ENCODE measurements at regions not wholly inside any gene's neighbourhood (a gene's known extent, or its start where the extent isn't known, plus 50 kb on each side); places are given as distances from the start of the nearest gene placed in this dataset.

DNA sequence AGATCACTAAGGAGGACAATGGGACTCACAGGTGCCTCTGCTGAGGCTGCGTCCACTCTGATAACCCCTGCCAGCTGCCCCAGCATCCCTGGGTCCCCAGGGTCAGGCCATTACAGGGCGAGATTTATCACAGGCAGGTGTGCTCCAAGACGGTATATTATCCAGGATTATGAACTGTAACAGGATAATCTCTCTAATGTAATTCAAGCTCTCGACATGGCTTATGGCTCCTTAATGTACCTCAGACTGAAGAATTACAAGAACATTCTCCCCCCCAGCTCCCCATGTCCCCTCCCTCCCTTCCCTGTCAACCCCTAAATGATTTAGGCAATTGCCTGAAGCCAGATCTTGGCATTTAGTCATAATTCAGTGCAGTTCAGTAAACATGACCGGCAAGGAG lies 86.8 kb downstream of the NCR2 start:
- Histone ChIP-seq H3K36me3 (ENCODE audit: control insufficient read depth, insufficient read depth, low read length) (no peaks in the 10 kb centered on the region), H3K27me3 (ENCODE audit: control insufficient read depth, insufficient read depth, low read length) (peaks cover 18% of the 10 kb centered on the region), H3K27ac (ENCODE audit: low read length) (no peak overlapping the region), H3K9me3 (ENCODE audit: control insufficient read depth, insufficient read depth, low read depth, low read length) (peaks cover 3% of the 10 kb centered on the region; the same call in 1 of the 2 replicates), H3K4me3 (ENCODE audit: low read depth in 2 of 2, low read length in 2 of 2) (no peak overlapping the region), H3K4me1 (ENCODE audit: control insufficient read depth, insufficient read depth, low read length) (peaks cover 9% of the 10 kb centered on the region)
- ChIA-PET CTCF (interaction anchor here (0.7 kb wide), 1 partner anchor 197 kb away, joined by 8 read pairs; no protein-coding TSS in a partner anchor), POLR2A (interaction anchor here (0.7 kb wide), 1 partner anchor 159 kb away, joined by 21 read pairs; no protein-coding TSS in a partner anchor)
- BruUV-seq (replicated peaks) = no TSS peak
- TF ChIP-seq TCF7L2 (IDR thresholded peaks at IDR 0.05; ENCODE audit: low read depth, low read length) (no peak), SIN3A (IDR thresholded peaks at IDR 0.05; ENCODE audit: borderline replicate concordance, insufficient read depth, low read depth, low read length) (no peak)
- TF ChIP-seq, protein P1, sequence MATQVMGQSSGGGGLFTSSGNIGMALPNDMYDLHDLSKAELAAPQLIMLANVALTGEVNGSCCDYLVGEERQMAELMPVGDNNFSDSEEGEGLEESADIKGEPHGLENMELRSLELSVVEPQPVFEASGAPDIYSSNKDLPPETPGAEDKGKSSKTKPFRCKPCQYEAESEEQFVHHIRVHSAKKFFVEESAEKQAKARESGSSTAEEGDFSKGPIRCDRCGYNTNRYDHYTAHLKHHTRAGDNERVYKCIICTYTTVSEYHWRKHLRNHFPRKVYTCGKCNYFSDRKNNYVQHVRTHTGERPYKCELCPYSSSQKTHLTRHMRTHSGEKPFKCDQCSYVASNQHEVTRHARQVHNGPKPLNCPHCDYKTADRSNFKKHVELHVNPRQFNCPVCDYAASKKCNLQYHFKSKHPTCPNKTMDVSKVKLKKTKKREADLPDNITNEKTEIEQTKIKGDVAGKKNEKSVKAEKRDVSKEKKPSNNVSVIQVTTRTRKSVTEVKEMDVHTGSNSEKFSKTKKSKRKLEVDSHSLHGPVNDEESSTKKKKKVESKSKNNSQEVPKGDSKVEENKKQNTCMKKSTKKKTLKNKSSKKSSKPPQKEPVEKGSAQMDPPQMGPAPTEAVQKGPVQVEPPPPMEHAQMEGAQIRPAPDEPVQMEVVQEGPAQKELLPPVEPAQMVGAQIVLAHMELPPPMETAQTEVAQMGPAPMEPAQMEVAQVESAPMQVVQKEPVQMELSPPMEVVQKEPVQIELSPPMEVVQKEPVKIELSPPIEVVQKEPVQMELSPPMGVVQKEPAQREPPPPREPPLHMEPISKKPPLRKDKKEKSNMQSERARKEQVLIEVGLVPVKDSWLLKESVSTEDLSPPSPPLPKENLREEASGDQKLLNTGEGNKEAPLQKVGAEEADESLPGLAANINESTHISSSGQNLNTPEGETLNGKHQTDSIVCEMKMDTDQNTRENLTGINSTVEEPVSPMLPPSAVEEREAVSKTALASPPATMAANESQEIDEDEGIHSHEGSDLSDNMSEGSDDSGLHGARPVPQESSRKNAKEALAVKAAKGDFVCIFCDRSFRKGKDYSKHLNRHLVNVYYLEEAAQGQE (IDR thresholded peaks at IDR 0.05; ENCODE audit: insufficient read depth in 1 of 2, low read depth in 2 of 2, low read length in 1 of 2) = no peak
- in situ Hi-C loops (cut with HindIII; ENCODE audit: low pct_unique_long_range_greater_than_20kb, low sequenced_read_pairs) = no loop called here
- no peak for DNase-seq (ENCODE audit: low read depth, low spot score)
- intact Hi-C loops (cut with micrococcal nuclease; ENCODE audit: unreplicated experiment) = loop anchor here (10.0 kb wide), 1 partner anchor 263 kb away; no protein-coding TSS in a partner anchor
- ATAC-seq = no peak

DNA sequence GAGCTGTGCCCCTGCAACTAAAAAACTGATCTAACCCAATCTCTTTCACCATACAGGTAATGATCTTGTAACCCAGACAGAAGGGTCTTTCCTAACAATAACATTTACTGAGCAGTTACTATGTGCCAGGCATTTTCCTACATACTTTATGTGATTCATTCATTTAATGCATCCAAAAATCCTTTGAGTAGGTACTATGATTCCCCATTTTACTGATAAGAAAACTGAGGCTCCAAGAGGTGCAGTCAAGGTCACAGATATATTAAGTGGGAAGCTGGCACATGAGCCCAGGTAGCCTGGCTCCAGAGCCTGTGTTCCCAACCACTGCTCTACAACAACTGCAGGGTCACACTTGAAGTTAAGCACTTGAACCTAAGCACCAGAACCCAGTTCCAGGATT lies 87.6 kb downstream of the NCR2 start:
- ChIA-PET CTCF (interaction anchor here (0.6 to 0.7 kb wide), 2 partner anchors 156 to 236 kb away, joined by 3 to 8 read pairs; no protein-coding TSS in a partner anchor), POLR2A (interaction anchor here (0.7 kb wide), 1 partner anchor 158 kb away, joined by 21 read pairs; no protein-coding TSS in a partner anchor)
- peaks cover 19% of the 10 kb centered on the region for H3K27me3 ChIP-seq (ENCODE audit: control insufficient read depth, insufficient read depth, low read length)
- in situ Hi-C loops (cut with HindIII; ENCODE audit: low pct_unique_long_range_greater_than_20kb, low sequenced_read_pairs) = no loop called here
- H3K27ac ChIP-seq (ENCODE audit: low read length) = no peak overlapping the region
- BruUV-seq (replicated peaks) = no TSS peak
- peaks cover 11% of the 10 kb centered on the region for H3K4me1 ChIP-seq (ENCODE audit: control insufficient read depth, insufficient read depth, low read length)
- DNase-seq (ENCODE audit: low read depth, low spot score) = no peak
- H3K9me3 ChIP-seq (ENCODE audit: control insufficient read depth, insufficient read depth, low read depth, low read length) = peaks cover 3% of the 10 kb centered on the region; the same call in 1 of the 2 replicates
- H3K36me3 ChIP-seq (ENCODE audit: control insufficient read depth, insufficient read depth, low read length) = no peaks in the 10 kb centered on the region
- intact Hi-C loops (cut with micrococcal nuclease; ENCODE audit: unreplicated experiment) = loop anchor here (10.0 kb wide), 1 partner anchor 262 kb away; no protein-coding TSS in a partner anchor
- TF ChIP-seq POLR2AphosphoS5 (IDR thresholded peaks at IDR 0.05; ENCODE audit: low read depth, low read length) (no peak), SIN3A (IDR thresholded peaks at IDR 0.05; ENCODE audit: borderline replicate concordance, insufficient read depth, low read depth, low read length) (no peak)
- H3K4me3 ChIP-seq (ENCODE audit: low read depth in 2 of 2, low read length in 2 of 2) = no peak overlapping the region
- ATAC-seq = no peak

DNA sequence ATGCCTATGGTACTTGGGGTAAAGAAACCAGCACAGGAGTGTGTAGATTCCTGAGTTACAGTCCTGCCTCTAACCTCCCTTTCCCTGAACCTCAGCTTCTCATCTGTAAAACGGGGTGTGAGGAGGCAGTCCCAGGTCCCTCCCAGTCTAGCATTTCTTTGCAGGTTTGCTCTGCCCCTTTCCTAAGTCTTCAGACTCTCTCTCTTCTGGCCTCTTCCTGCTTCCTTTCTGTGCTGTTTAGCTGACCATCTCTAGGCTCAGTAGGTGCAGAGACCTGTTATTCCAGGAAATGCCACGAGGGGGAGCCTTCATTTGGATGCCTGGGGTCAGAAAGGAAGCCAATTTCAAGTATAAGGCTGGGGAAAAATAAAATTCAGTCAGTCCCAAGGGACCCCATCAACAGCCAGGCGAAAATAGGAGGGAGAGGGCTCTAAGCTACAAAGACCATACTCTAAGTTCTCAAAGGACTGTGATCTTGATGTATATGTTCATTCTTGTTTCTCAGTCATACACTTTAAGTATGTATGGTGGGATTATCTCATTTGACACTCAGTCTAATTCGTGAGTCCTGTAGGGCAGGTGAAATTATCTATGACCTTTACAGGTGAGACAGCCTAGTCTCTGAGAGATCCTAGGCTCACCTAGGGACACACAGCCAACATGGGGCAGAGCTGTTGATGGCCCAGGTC lies 89.1 kb downstream of the NCR2 start:
- Histone ChIP-seq H3K9me3 (ENCODE audit: control insufficient read depth, insufficient read depth, low read depth, low read length) (no peaks in the 10 kb centered on the region; the same call in 1 of the 2 replicates), H3K36me3 (ENCODE audit: control insufficient read depth, insufficient read depth, low read length) (no peaks in the 10 kb centered on the region), H3K27me3 (ENCODE audit: control insufficient read depth, insufficient read depth, low read length) (peaks cover 15% of the 10 kb centered on the region), H3K4me1 (ENCODE audit: control insufficient read depth, insufficient read depth, low read length) (peaks cover 17% of the 10 kb centered on the region), H3K27ac (ENCODE audit: low read length) (no peak overlapping the region), H3K4me3 (ENCODE audit: low read depth in 2 of 2, low read length in 2 of 2) (no peak overlapping the region)
- ATAC-seq (peak; percentile 79), DNase-seq (ENCODE audit: low read depth, low spot score) (peak; percentile 53)
- no TSS peak for BruUV-seq (replicated peaks)
- in situ Hi-C loops (cut with HindIII; ENCODE audit: low pct_unique_long_range_greater_than_20kb, low sequenced_read_pairs) (no loop called here), intact Hi-C loops (cut with micrococcal nuclease; ENCODE audit: unreplicated experiment) (loop anchor here (1.0 to 10.0 kb wide), 3 partner anchors 123 to 260 kb away; partner anchors contain the start of gene FOXP4)
- ChIA-PET POLR2A (no interaction called here), CTCF (interaction anchor here (0.6 to 0.8 kb wide), 4 partner anchors 23 to 231 kb away, joined by 3 to 7 read pairs (median 6); no protein-coding TSS in a partner anchor)
- TF ChIP-seq TCF7L2 (IDR thresholded peaks at IDR 0.05; ENCODE audit: low read depth, low read length) (no peak), POLR2AphosphoS5 (IDR thresholded peaks at IDR 0.05; ENCODE audit: low read depth, low read length) (no peak), SIN3A (IDR thresholded peaks at IDR 0.05; ENCODE audit: borderline replicate concordance, insufficient read depth, low read depth, low read length) (no peak)
- TF ChIP-seq, protein P2, sequence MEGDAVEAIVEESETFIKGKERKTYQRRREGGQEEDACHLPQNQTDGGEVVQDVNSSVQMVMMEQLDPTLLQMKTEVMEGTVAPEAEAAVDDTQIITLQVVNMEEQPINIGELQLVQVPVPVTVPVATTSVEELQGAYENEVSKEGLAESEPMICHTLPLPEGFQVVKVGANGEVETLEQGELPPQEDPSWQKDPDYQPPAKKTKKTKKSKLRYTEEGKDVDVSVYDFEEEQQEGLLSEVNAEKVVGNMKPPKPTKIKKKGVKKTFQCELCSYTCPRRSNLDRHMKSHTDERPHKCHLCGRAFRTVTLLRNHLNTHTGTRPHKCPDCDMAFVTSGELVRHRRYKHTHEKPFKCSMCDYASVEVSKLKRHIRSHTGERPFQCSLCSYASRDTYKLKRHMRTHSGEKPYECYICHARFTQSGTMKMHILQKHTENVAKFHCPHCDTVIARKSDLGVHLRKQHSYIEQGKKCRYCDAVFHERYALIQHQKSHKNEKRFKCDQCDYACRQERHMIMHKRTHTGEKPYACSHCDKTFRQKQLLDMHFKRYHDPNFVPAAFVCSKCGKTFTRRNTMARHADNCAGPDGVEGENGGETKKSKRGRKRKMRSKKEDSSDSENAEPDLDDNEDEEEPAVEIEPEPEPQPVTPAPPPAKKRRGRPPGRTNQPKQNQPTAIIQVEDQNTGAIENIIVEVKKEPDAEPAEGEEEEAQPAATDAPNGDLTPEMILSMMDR (IDR thresholded peaks at IDR 0.05) = peak; percentile 90
- TF ChIP-seq, protein P1 (IDR thresholded peaks at IDR 0.05; ENCODE audit: insufficient read depth in 1 of 2, low read depth in 2 of 2, low read length in 1 of 2) = no peak

All from Panc1 (cell line).